GM19025 (cell line): ENCODE measurements at regions not wholly inside any gene's neighbourhood (a gene's known extent, or its start where the extent isn't known, plus 50 kb on each side); places are given as distances from the start of the nearest gene placed in this dataset.

ENCODE experiments used
- ATAC-seq: cut with Tn5 transposase; IDR thresholded peaks from one replicate; pipeline ENCODE4 v1.9.1; 2021; ENCODE audit warnings: mild to moderate bottlenecking, low read depth, moderate library complexity; ENCODE audit not compliant: unreplicated experiment

DNA sequence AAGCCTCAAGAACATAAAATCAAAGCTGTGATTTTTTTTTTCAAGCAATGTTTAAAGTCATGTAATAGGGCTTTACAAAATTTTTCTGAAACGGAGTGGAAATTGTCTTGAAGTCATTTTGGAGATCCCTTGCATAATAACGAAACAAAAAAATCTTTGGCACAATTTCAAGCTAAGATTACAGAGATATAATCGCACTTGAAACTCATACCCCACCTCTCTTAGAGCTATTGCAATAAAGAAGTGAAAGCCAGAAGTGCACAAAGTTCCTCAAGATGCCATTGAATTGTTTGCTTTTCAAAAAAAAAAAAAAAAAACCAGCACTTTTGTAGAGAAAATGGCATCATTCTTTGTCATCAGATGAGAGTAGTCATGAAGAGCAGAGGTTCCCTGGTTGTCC is 152.3 kb downstream of the PAX3 start:
- ATAC-seq: no peak

DNA sequence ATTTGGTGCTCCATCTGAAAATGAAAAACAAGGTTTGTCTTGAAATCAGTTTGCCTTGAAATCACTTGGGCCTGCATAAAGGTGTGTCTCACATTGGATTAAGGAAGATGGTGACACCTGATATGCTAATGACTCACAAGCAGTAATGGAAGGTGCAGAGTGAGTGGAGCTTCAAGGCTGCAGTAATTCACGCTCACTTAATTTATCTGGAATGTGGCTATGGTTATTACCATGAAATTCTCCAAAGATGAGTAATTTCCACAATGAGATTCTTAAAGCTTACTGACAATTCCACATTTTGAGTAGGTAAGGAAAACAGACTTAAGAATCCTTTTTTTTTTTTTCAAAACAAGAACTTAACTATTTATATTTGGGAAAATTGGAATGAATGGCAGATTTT is 156.8 kb downstream of the PAX3 start:
- ATAC-seq: no peak

DNA sequence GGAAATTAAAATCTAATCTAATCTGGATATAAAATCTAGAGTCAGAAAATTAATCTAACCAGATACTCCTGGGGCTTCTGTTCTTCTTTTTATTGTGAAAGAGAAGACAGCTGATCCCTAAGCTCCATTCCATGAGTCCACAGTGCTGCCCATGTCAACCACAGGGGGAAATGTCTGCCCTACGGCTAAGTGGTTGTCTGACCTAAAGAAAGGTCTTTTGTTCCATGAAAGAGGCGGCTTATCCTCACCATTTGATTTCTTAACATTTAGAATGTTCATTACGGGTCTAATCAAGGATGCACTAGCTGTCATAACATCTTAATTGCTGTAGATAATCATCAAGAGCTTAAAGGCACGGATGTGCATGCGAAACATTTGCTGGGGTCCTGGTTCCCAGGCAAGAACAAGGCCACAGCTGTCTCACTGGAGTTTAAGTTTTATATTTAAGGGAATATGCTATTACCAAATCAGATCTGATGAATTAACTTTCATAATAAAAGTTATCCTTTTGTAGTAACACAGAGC is 162.6 kb downstream of the PAX3 start:
- ATAC-seq: no peak

DNA sequence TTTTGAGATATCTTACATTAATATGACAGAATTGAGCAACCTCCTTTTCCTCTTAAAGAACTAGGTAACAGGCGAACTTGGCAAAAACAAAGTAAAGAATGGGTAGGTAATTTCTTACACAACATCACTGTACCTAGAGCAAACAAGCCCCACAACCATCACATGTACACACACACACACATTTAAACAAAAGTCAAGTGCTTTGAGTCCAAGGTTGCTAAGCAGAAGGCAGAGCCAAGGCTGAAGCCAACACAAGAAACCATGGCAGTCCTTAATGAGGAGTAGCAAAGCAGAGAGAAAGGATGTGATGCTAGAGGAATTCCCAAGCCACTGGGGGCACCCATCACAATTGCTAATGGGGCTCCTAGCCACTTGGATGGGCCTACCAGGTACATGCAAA is 164.1 kb downstream of the PAX3 start:
- no peak for ATAC-seq

DNA sequence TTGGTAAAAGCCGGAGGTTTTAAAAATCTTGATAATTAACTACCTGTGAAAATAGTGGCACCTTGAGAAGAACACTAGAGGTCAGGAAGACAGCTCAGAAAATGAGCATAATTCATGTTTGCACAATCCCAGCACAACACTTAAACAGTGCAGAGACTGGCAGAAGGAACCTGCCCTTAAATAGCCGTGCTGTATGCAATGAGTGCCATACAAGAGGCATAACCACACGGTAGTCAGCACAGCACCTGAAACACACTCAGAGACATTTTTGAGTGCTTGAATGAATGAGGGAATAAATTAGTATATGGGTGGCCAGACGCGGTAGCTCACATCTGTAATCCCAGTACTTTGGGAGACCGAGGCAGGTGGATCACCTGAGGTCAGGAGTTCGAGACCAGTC is 164.9 kb downstream of the PAX3 start:
- ATAC-seq: no peak

DNA sequence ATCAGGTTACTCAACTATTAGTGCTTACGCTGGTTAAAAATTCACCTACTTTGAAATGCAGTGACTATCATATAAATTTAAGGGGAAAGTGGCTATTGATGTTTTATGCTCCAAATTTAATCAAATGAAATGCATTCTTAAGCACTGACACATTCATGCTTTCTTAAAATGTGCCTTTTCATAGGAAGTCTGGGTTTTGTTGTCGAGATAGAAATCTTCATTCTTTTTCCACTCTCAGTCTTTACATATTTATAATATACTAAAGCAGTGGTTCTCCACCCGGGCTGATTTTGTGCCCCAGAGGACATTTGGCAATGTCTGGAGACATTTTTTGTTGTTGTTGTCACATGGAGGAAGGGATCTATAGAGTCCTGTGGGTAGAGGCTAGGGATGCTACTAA is 167.9 kb downstream of the PAX3 start:
- ATAC-seq: no peak

DNA sequence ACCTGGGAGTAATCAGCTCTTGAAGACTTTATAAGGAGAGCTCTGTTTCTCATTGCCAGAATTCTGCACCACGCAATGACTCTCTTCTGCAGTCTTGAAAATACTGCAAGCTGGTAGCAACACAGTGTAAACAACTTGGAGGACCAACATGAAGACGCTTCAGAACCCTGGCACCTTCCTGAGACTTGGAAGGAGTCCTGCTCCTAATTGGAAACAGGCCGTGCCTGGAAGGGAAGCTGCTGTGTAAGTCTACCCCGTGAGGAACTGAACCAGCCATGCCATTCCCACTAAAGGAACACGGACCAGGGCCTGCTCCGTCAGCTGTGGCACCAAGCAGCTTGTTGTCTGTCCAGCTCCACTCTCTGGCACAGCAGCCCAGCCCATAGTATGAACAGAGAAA is 171.1 kb downstream of the PAX3 start:
- no peak for ATAC-seq

DNA sequence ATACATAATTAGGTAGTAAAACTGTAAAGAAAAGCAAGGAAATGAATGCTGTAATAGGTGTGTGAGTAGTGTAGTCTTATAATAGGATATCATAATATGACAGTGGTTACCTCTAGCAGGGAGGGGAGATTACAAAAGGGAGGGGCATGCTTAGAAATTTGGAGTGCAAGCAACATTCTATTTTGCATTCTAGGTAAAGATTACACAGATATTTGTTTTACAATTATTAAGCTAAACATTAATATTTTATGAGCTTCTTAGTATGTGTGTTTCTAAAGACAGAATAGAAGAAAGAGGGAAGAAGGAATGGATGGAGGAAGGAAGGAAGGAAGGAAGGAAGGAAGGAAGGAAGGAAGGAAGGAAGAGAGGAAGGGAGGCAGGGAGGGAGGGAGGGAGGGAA is 177.9 kb downstream of the PAX3 start:
- no peak for ATAC-seq

DNA sequence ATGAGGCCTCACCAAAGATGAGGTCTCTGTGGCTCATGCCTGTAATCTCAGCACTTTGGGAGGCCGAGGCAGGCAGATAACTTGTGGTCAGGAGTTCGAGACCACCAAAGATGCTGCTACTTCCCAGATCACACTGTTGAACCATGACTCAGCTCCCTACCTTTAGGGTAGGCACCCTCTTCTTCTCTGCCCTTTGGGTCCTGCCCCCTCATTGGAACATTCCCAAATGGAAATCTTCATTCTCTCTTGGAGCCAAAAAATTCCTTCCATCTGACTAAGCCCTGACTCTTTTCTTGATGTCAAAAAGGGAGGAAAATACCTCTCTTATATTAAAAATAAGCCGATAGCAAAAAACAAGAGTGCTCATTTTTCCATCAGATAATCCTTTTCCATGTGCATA is 183.5 kb downstream of the PAX3 start:
- ATAC-seq: no peak

DNA sequence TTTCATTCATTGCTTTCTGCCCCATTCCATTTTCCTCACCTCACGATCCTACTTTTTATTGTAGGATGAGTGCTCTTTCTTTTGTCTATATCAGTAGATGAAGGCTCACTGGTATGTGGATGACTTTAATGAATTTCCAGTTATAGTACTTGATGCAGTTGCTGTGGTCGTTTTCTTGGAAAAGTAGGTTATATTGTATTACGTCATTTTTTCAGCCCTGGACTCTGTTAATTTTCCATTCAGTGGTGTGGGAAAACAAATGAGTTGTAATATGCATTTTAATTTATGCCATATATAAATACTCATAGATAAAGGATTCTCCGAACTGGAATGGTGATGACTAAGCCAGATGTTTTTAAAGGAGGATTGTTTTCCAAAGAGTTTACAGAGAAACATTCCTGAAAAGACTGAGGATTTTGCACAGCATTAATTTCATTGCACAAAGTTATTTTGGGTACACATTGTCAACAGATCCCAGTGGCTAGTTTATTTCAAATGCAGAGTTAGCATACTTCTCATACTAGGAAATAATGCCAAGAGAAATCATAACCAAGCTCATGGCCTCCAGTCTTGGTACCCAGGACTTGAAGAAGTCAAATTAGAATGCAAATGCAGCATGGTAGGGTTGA is 189.7 kb downstream of the PAX3 start:
- no peak for ATAC-seq

DNA sequence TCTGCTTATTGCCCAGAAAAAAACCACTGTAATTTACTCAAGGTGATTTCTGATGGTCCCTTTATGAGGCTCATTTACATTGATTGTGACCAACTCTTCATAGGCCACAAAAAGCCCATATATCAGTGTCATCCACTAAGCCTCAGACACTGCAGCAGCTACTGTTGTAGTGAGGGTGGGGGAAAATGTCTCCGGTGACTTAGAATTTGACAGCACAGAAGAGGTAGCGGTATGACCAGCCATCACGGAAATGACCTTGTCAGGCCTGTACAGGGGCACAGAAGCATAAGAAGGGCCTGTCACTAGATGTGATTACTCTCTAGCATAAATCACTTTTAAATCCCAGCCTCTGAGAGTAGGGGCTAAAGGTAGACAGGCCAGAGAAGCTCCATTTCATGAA is 190.3 kb downstream of the PAX3 start:
- ATAC-seq: no peak

DNA sequence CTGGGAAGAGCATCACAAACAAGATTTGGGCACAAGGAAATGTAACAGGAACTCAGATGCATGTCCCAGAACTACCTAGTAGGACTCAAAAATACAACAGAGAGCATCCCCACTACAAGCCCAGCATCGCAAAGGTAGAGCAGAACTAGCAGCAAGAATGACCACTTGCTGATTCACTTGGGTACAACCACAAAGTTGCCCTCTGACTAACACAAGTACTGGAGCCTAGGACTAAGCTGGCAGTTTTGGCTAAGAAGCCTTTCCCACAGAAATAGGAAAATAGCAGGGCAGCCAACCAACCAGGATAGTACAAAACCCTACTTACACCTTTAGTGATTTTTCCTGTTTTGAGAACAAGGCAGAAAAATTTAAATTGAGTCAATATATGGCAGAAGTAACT is 193.8 kb downstream of the PAX3 start:
- ATAC-seq: no peak

DNA sequence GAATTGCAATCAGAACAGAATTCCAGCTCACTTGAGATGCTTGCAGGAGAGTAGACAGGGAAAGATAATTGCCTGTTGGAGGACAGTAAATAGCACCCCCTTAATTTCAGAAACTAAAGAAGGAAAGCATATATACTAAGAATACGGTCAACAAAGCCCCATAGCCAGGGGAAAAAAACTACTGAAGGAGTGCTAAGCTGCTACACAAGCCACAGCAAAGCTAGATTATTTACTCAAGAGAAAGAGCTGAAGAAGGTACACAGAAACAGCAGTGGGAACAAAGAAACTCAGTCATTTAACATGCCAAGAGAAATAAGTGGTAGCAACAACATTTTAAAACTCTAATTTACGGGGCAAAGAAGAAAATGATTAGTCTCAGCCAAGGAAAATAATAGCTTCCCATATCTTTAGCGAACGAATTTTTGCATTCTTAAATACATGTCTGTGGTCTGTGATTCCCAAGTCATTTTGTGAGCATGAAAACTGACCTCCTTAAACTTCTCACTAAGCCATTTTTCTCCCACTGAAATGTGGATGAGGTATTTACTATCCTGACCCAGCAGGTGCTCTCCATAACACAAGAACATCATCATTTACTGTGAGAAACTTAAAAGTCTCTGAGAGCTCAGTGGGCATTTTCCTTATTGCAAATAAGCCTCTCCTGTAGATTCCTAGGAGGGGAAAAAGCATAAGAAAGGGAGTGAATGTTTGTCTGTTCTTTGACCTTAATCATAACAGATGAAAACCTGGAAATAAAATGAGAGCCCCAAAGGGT is 196.0 kb downstream of the PAX3 start:
- no peak for ATAC-seq

DNA sequence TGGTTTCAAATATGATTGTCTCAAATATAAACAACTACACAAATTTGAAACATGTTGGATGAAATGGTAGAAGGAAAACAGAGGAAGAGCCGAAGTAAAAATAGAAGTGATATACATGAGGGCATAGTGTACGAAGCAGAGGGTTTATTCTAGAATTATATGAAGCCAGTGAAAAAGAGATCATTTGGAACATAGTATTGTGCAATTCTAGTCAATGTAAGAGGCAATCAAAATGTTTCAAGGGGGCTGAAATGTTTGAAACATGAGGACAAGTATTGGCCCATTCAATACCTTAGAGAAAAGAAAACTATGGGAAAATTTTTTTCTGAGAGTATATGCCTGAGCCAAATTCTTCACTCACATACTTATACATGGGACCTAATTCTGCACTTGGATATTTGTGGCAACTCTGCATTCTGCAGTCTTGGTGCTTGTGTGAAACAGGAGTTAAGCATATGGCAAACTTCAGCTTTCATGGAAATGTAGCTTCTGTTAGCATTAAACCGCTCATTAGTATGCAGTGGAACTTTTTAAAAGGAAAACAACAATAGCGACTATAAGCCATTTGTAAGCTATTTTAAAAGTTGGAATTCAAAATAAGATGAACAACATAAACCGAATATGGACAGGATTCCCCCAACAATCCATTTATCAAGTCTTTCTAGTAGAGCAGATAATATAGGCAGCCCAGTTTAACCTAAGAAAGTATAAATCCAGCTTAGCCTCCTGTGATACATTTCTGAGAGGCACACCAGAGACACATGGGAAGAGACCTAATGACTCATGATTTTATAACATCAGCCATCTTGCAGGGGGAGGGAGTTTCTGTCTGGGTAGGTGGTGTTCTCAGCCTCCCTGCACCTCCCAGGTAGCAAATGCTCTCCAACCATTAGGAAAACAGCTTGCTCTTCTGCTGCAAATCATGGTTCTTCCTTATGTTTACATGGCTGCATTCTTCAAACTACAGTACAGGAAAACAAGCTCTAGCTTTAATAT is 197.8 kb downstream of the PAX3 start:
- ATAC-seq: no peak

DNA sequence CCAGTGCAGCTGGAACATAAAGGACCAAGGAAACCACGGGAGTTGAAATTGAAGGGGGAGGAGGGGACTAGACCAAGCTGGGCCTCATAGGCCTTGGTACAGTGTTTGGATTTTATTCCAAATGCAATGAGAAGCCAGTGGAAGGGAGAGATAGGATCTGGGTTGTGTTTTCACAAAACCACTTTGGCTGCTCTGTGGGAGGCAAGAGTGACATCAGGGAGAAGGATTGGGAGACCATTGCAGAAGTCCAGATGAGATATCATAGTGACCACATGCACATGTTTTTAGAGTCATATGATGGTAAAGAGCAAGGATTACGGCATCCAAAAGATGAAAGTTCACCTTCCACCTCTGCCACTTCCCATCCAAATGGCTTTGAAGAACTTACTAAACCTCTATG is 210.2 kb downstream of the PAX3 start:
- no peak for ATAC-seq

DNA sequence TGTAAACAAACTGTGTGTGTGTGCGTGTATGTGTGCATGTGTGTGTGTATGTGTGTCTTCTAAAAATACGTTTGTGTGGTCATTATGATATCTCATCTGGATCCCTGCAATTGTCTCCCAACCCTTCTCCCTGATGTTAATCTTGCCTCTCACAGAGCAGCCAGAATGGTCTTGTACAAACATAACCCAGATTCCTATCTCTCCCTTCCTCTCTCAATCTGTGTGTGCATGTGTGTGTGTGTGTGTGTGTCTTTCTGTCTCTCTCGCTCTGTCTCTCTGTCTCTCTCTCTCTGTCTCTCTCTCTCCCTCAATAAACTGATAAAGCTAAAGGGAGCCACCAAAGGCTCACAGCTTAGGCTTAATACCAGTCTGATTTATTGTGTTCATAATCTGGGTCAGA is 210.8 kb downstream of the PAX3 start:
- ATAC-seq: no peak

DNA sequence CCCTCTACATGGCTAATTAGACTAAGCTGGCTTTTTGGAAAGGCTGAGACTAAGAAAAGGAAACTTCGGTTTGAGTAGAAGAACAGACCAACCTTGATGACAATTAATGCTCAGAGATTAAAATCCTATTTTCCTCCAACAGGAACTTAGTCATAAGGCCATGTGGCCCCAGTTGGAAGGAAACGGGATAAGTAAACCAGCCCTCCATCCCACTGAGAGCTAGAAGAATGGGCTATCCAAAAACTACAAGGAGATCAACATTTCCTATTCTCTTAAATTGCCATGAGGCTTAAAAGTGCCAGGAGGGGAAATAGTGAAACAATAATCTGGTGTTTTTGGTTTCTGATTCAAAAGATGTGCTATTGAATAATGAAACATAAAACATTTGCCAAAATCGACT is 216.6 kb downstream of the PAX3 start:
- no peak for ATAC-seq

DNA sequence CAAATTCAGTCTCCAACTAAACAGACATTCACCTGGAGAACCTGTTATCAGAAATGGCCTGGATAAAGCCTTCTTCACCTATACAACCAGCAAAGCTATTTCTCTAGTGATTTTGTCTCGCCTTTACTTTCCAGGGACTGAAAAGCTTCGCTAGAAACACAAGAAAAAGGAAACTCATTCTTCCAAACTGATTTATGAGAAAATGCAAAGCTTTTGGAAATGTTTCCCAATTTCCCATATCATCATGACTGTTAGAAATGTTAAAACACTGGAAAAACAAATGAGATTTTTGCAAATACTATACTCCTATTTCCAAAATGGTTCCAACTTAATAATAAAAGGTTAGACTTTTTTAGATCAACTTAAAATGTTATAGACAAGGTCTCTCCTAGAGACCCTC is 218.7 kb downstream of the PAX3 start:
- no peak for ATAC-seq

DNA sequence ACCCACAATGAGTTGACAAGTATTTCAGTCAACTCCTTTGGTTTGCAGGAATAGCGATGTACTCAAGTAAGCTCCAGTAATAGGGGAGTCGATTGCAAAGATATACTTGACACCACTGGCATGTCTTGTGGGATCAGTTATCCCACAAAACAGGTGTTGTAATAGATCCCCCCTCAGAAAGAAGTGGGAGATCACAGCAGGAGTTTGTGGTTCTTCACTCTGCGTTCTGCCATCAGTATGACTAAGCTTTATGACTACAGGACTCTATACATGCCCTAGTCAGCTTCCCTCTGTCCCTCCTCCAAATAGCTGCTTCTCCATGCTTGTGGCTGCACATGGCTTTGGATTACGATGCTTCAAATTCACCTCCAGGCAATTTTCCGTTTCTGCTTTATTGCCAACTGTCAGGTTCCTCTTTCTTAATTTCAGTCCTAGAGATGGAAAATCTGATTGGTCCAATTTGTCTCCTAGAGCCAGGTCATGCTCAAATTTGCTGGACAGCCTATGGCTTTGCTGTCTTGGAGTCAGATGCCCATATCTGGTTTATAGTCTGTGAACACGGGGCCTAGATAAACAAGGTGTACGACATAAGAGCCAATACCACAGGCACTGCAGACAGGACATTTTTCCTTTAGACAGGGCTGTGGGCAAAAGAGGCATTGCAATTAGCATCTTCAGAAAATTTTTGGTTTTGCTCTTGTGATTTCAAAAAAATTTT is 221.7 kb downstream of the PAX3 start:
- no peak for ATAC-seq

DNA sequence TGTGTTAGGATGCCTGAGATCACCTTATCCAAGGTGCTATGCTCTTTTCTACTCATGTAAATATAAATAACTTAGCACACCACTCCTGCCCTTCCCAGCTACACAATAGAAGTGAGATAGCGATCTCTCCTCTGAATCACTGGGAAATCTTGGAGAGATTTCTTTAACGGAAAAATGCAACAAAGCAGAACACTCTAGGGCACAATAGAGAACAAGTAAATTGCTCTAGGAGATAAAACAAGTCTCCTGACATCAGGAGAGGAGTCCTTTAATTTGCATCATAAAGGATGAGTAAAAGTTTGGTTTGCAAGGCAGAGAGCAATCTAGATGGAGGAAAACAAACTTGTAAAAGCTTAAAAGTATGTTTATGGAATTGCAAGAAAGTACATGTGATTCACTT is 224.1 kb downstream of the PAX3 start:
- ATAC-seq: no peak
